Prostate gland (tissue), 2 donors: ENCODE measurements at regions not wholly inside any gene's neighbourhood (a gene's known extent, or its start where the extent isn't known, plus 50 kb on each side); places are given as distances from the start of the nearest gene placed in this dataset.

Experiments
- DNase-seq: peaks from one replicate; pipeline ENCODE4 v3.0.0-alpha.2; 2019; ENCODE audit warnings: low spot score
- H3K27ac ChIP-seq, 2 donors: fragments of 200-600 bp; sonication (generic); 2 replicates each; pipeline ENCODE4 v1.5.1; 2017 to 2019
- H3K27me3 ChIP-seq: fragments of 200-600 bp; sonication (generic); replicated peaks from 2 replicates; pipeline ENCODE4 v1.5.1; 2019; ENCODE audit not compliant: insufficient read depth
- H3K36me3 ChIP-seq, 2 donors: fragments of 200-600 bp; sonication (generic); 1 replicate in 1 of 2; 2 replicates in 1 of 2; pipeline versions ENCODE4 v1.5.1 to v1.8.1; 2017 to 2019
- H3K4me1 ChIP-seq: fragments of 200-600 bp; sonication (generic); replicated peaks from 2 replicates; pipeline ENCODE4 v1.5.1; 2019
- H3K4me3 ChIP-seq, 2 donors: fragments of 200-600 bp; sonication (generic); 2 replicates each; pipeline ENCODE4 v1.5.1; 2017 to 2019
- H3K9me3 ChIP-seq: fragments of 200-600 bp; sonication (generic); 2 replicates; pipeline ENCODE4 v1.5.1; 2017
- CTCF ChIP-seq, 4 experiments: fragments of 200-600 bp in 2 of 4; fragments of 450-650 bp in 2 of 4; sonication (generic) in 2 of 4; IDR thresholded peaks; 1 replicate in 3 of 4; 2 replicates in 1 of 4; pipeline ENCODE4 v1.5.1; 2016 to 2019; ENCODE audit warnings: antibody characterized with exemption in 4 of 4, mild to moderate bottlenecking in 2 of 4, moderate library complexity in 2 of 4
- POLR2A ChIP-seq: fragments of 450-650 bp; IDR thresholded peaks from one replicate; pipeline ENCODE4 v1.6.1; 2016; ENCODE audit warnings: antibody characterized with exemption, mild to moderate bottlenecking
- POLR2AphosphoS5 ChIP-seq: sonication (generic); formaldehyde crosslinking; IDR thresholded peaks from one replicate; pipeline ENCODE4 v1.6.1; 2017; ENCODE audit warnings: antibody characterized with exemption
- WGBS: methylation state at CpG from one replicate; pipeline ENCODE4 v1.1.5; 2018; 5-methylcytosine and 5-hydroxymethylcytosine counted together
- intact Hi-C: fragments of 100-400 bp; cut with DNase I; formaldehyde crosslinking; loops from one replicate; pipeline ENCODE4 v1.14.2; 2022

- no peak for TF ChIP-seq POLR2AphosphoS5
- no peak for TF ChIP-seq CTCF (IDR thresholded peaks at IDR 0.05)
- no peak for TF ChIP-seq POLR2A
- Histone ChIP-seq H3K27me3 (no peaks in the 10 kb centered on the region), H3K36me3 (no peaks in the 10 kb centered on the region), H3K4me1 (no peaks in the 10 kb centered on the region), H3K9me3 (no peaks in the 10 kb centered on the region), H3K4me3 (no peak overlapping the region), H3K27ac (no peak overlapping the region)
- intact Hi-C loops, result no loop called here
- 96% methylated on average over 5 of the region's 5 CpGs for WGBS
- no peak for DNase-seq
These were observed 136.8 kb upstream of the IGSF21 start for GRCh38 chr1:17970757-17971156.

- H3K4me3 ChIP-seq, result no peak overlapping the region
- no peaks in the 10 kb centered on the region for H3K4me1 ChIP-seq
- WGBS, result 66% methylated on average over 8 of the region's 8 CpGs
- no peaks in the 10 kb centered on the region for H3K27me3 ChIP-seq
- TF ChIP-seq POLR2AphosphoS5 (no peak), CTCF (IDR thresholded peaks at IDR 0.05) (no peak), POLR2A (no peak)
- intact Hi-C loops, result no loop called here
- DNase-seq, result no peak
- no peak overlapping the region for H3K27ac ChIP-seq
- no peaks in the 10 kb centered on the region for H3K36me3 ChIP-seq
- no peaks in the 10 kb centered on the region for H3K9me3 ChIP-seq
These were observed 133.9 kb upstream of the IGSF21 start for GRCh38 chr1:17973694-17974093.

DNA sequence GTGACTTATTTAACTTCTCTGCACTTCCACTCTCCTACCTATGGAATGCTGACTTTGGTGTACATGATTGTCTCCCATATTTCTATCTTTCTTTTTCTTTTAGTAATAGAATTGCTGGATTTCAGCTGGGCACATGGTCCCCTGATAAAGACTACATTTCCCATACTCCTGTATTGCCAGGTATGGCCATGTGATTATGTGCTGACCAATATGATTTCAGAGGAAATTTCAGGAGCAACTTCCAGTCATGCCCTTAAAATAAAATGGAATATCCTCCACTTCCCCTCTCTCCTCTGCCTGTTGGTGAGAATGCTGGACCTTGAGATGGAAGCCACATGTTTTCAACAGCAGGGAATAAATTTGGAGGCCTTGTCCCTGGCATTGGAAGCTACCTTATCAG lies 130.7 kb upstream of the IGSF21 start:
- DNase-seq, result no peak
- TF ChIP-seq POLR2AphosphoS5 (no peak), CTCF (IDR thresholded peaks at IDR 0.05) (no peak), POLR2A (no peak)
- no peaks in the 10 kb centered on the region for H3K9me3 ChIP-seq
- no peaks in the 10 kb centered on the region for H3K4me1 ChIP-seq
- no peaks in the 10 kb centered on the region for H3K36me3 ChIP-seq
- H3K27me3 ChIP-seq, result no peaks in the 10 kb centered on the region
- intact Hi-C loops, result no loop called here
- H3K27ac ChIP-seq, result no peak overlapping the region
- no peak overlapping the region for H3K4me3 ChIP-seq

GRCh38 chr1:17978016-17978415 lies 129.6 kb upstream of the IGSF21 start:
- no peak overlapping the region for H3K27ac ChIP-seq
- H3K27me3 ChIP-seq, result peaks cover 2% of the 10 kb centered on the region
- H3K4me3 ChIP-seq, result no peak overlapping the region
- intact Hi-C loops, result no loop called here
- H3K9me3 ChIP-seq, result no peaks in the 10 kb centered on the region
- no peaks in the 10 kb centered on the region for H3K4me1 ChIP-seq
- no peaks in the 10 kb centered on the region for H3K36me3 ChIP-seq
- TF ChIP-seq POLR2AphosphoS5 (no peak), CTCF (IDR thresholded peaks at IDR 0.05) (no peak)
- 50% methylated on average over 3 of the region's 3 CpGs for WGBS
- DNase-seq, result no peak

DNA sequence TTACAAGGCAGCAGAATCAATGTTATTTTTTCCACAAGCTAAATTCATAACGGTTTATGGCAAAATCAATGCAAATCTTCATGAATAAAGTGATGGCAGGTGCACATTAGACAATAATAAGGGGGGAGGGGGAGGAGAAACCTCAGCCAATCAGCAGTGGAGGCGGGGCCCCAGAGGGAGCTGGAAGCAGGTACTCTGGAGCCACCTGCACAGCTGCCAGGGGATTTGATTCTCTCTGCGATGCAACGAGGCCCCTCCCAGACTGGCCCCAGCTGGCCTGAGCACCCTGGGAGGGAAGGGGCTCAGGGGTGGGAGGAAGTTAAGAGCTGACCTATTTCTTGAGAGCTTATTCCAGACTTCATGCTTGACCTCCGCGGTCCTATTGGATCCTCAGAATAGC lies 127.8 kb upstream of the IGSF21 start:
- TF ChIP-seq POLR2A, result no peak
- no peak for TF ChIP-seq CTCF (IDR thresholded peaks at IDR 0.05)
- no peak for TF ChIP-seq POLR2AphosphoS5
- no peaks in the 10 kb centered on the region for H3K36me3 ChIP-seq
- H3K27ac ChIP-seq, result no peak overlapping the region
- H3K4me3 ChIP-seq, result no peak overlapping the region
- no peaks in the 10 kb centered on the region for H3K9me3 ChIP-seq
- intact Hi-C loops, result no loop called here
- H3K4me1 ChIP-seq, result no peaks in the 10 kb centered on the region
- H3K27me3 ChIP-seq, result peaks cover 2% of the 10 kb centered on the region
- WGBS, result 55% methylated on average over 6 of the region's 6 CpGs
- no peak for DNase-seq
